H1 (cell line): ENCODE measurements at regions not wholly inside any gene's neighbourhood (a gene's known extent, or its start where the extent isn't known, plus 50 kb on each side); places are given as distances from the start of the nearest gene placed in this dataset.

ENCODE experiments used
- CTCF ChIA-PET: fragments of 300-600 bp; sonication (Branson Sonifier 250); formaldehyde crosslinking; loops from one replicate; lab custom pipeline; 2021; ENCODE audit not compliant: partially characterized antibody; lab: Charles Lee
- POLR2A ChIA-PET: fragments of 300-600 bp; sonication (Branson Sonifier 250); formaldehyde crosslinking; loops from one replicate; lab custom pipeline; 2021; ENCODE audit warnings: inconsistent platforms; ENCODE audit not compliant: partially characterized antibody; lab: Charles Lee
- DNase-seq, 2 experiments: peaks; one replicate each; pipeline versions ENCODE4 v3.0.0 to v3.0.0-alpha.2; 2010 to 2022; ENCODE audit warnings: low spot score in 2 of 2, low read depth in 1 of 2, mixed read lengths in 1 of 2
- FAIRE-seq: peaks from 2 replicates; lab custom pipeline; 2011; peaks lifted over from hg19 to GRCh38; lab: Jason Lieb, UNC
- H2AFZ ChIP-seq: 2 replicates; pipeline ENCODE4 v1.8.1; 2012; ENCODE audit warnings: low read length, inconsistent platforms
- H2AK5ac ChIP-seq: 2 replicates; pipeline ENCODE4 v1.6.1; 2013; ENCODE audit warnings: low read depth, low read length
- H2BK120ac ChIP-seq: replicated peaks from 2 replicates; pipeline ENCODE3; 2013; ENCODE audit warnings: low read depth, low read length, inconsistent platforms
- H2BK12ac ChIP-seq: 2 replicates; pipeline ENCODE4 v1.6.1; 2013; ENCODE audit warnings: low read depth, low read length
- H2BK15ac ChIP-seq: 2 replicates; pipeline ENCODE4 v1.6.1; 2013; ENCODE audit warnings: low read length
- H2BK20ac ChIP-seq: 2 replicates; pipeline ENCODE4 v1.6.1; 2013; ENCODE audit warnings: low read length
- H2BK5ac ChIP-seq: 2 replicates; pipeline ENCODE4 v1.6.1; 2013; ENCODE audit warnings: low read depth, low read length
- H3K14ac ChIP-seq: 2 replicates; pipeline ENCODE4 v1.6.1; 2013; ENCODE audit warnings: inconsistent platforms; ENCODE audit not compliant: insufficient read length
- H3K18ac ChIP-seq: 2 replicates; pipeline ENCODE4 v1.6.1; 2013; ENCODE audit warnings: low read length; ENCODE audit errors: extremely low read depth
- H3K23ac ChIP-seq: 2 replicates; pipeline ENCODE4 v1.6.1; 2013; ENCODE audit warnings: inconsistent platforms; ENCODE audit not compliant: insufficient read length
- H3K23me2 ChIP-seq: 2 replicates; pipeline ENCODE4 v1.6.1; 2013; ENCODE audit warnings: low read depth, low read length
- H3K27ac ChIP-seq: 2 replicates; pipeline ENCODE4 v1.6.1; 2011; ENCODE audit warnings: low read depth, low read length, inconsistent platforms
- H3K27me3 ChIP-seq, 4 experiments: replicated peaks in 1 of 4; 1 replicate in 1 of 4; 2 replicates in 3 of 4; pipeline versions ENCODE4 v1.6.1 to v1.8.1; 2011 to 2013; ENCODE audit warnings: low read length in 3 of 4, mild to moderate bottlenecking in 3 of 4, inconsistent platforms in 2 of 4, mixed read lengths in 2 of 4, moderate library complexity in 1 of 4; ENCODE audit not compliant: control insufficient read depth in 3 of 4, insufficient read depth in 3 of 4; ENCODE audit errors: extremely low read depth in 1 of 4
- H3K36me3 ChIP-seq, 4 experiments: 2 replicates each; pipeline versions ENCODE4 v1.6.1 to v1.8.1; 2011 to 2013; ENCODE audit warnings: mild to moderate bottlenecking in 4 of 4, low read length in 3 of 4, moderate library complexity in 2 of 4, control low read depth in 1 of 4, inconsistent platforms in 1 of 4; ENCODE audit not compliant: insufficient read depth in 4 of 4, control insufficient read depth in 2 of 4
- H3K4ac ChIP-seq: replicated peaks from 2 replicates; pipeline ENCODE3; 2013; ENCODE audit warnings: low read length, low read depth, mixed read lengths, inconsistent platforms; ENCODE audit not compliant: insufficient read length
- H3K4me1 ChIP-seq, 4 experiments: replicated peaks in 1 of 4; 1 replicate in 1 of 4; 2 replicates in 3 of 4; pipeline versions ENCODE4 v1.6.1 to v1.8.1; 2011 to 2013; ENCODE audit warnings: low read length in 3 of 4, inconsistent platforms in 2 of 4, mixed read lengths in 1 of 4; ENCODE audit not compliant: insufficient read depth in 4 of 4, control insufficient read depth in 3 of 4
- H3K4me2 ChIP-seq, 2 experiments: 2 replicates each; pipeline versions ENCODE4 v1.6.1 to v1.8.1; 2011 to 2013; ENCODE audit warnings: low read depth in 2 of 2, low read length in 2 of 2, control low read depth in 1 of 2, inconsistent platforms in 1 of 2, mild to moderate bottlenecking in 1 of 2; ENCODE audit not compliant: insufficient read depth in 1 of 2
- H3K4me3 ChIP-seq, 4 experiments: fragments of 200-600, 300-600 bp in 1 of 4; sonication (generic), shearing (Covaris generic), sonication (Bioruptor Twin) in 1 of 4; 2 replicates each; pipeline versions ENCODE4 v1.5.1 to v1.8.1; 2011 to 2016; ENCODE audit warnings: low read length in 4 of 4, low read depth in 3 of 4, control low read depth in 2 of 4, inconsistent platforms in 2 of 4, mild to moderate bottlenecking in 2 of 4, mixed read lengths in 1 of 4, moderate library complexity in 1 of 4; ENCODE audit not compliant: insufficient read depth in 2 of 4; ENCODE audit errors: extremely low read depth in 1 of 4
- H3K56ac ChIP-seq: replicated peaks from 2 replicates; pipeline ENCODE3; 2013; ENCODE audit warnings: low read depth, mild to moderate bottlenecking, mixed read lengths, low read length, inconsistent platforms; ENCODE audit not compliant: insufficient read length
- H3K79me1 ChIP-seq: 2 replicates; pipeline ENCODE4 v1.6.1; 2013; ENCODE audit warnings: low read depth, low read length, control low read depth
- H3K79me2 ChIP-seq, 2 experiments: 2 replicates each; pipeline versions ENCODE4 v1.6.1 to v1.8.1; 2012 to 2013; ENCODE audit warnings: low read length in 2 of 2, mild to moderate bottlenecking in 2 of 2, inconsistent platforms in 1 of 2; ENCODE audit not compliant: insufficient read depth in 2 of 2, control insufficient read depth in 1 of 2
- H3K9ac ChIP-seq, 4 experiments: replicated peaks in 1 of 4; 1 replicate in 1 of 4; 2 replicates in 3 of 4; pipeline versions ENCODE4 v1.6.1 to v1.8.1; 2011 to 2013; ENCODE audit warnings: low read depth in 3 of 4, low read length in 3 of 4, control low read depth in 2 of 4, mild to moderate bottlenecking in 2 of 4, moderate library complexity in 2 of 4, inconsistent platforms in 1 of 4; ENCODE audit errors: extremely low read depth in 1 of 4
- H3K9me3 ChIP-seq, 2 experiments: 2 replicates each; pipeline versions ENCODE4 v1.6.1 to v1.8.1; 2012 to 2013; ENCODE audit warnings: mild to moderate bottlenecking in 2 of 2, moderate library complexity in 2 of 2, control low read depth in 1 of 2, inconsistent platforms in 1 of 2, low read depth in 1 of 2, low read length in 1 of 2, mixed read lengths in 1 of 2; ENCODE audit not compliant: insufficient read depth in 2 of 2
- H4K20me1 ChIP-seq, 2 experiments: replicated peaks in 1 of 2; 2 replicates each; pipeline versions ENCODE3 to v1.8.1; 2011 to 2013; ENCODE audit warnings: inconsistent platforms in 2 of 2, low read length in 2 of 2, mild to moderate bottlenecking in 1 of 2; ENCODE audit not compliant: insufficient read depth in 2 of 2, control insufficient read depth in 1 of 2
- H4K5ac ChIP-seq: 2 replicates; pipeline ENCODE4 v1.6.1; 2013; ENCODE audit warnings: low read length, low read depth, mixed read lengths, inconsistent platforms; ENCODE audit not compliant: insufficient read length
- H4K8ac ChIP-seq: 2 replicates; pipeline ENCODE4 v1.8.0; 2013; ENCODE audit warnings: mild to moderate bottlenecking, moderate library complexity, low read length, inconsistent platforms; ENCODE audit not compliant: insufficient read depth; ENCODE audit errors: extremely low read depth
- H4K91ac ChIP-seq: replicated peaks from 2 replicates; pipeline ENCODE3; 2013; ENCODE audit warnings: low read length, mixed read lengths, inconsistent platforms; ENCODE audit not compliant: insufficient read length
- ASH2L ChIP-seq: fragments of 200-600, 300-600 bp; sonication (generic); IDR thresholded peaks from one replicate; pipeline ENCODE4 v1.7.1; 2017; ENCODE audit warnings: low read length
- CTBP2 ChIP-seq: IDR thresholded peaks from 2 replicates; pipeline ENCODE4 v1.7.0; 2011; ENCODE audit warnings: borderline replicate concordance, mild to moderate bottlenecking, moderate library complexity, mixed read lengths, low read length; ENCODE audit not compliant: insufficient read depth, insufficient read length
- GABPA ChIP-seq: IDR thresholded peaks from 2 replicates; pipeline ENCODE4 v1.6.1; 2011; ENCODE audit warnings: mild to moderate bottlenecking, low read length, moderate library complexity, borderline replicate concordance; ENCODE audit not compliant: insufficient read depth
- TBP ChIP-seq: IDR thresholded peaks from 2 replicates; pipeline ENCODE4 v1.6.1; 2011; ENCODE audit warnings: low read depth, low read length, improper control_type of control experiment
- WGBS, 2 experiments: shearing (Covaris generic) in 1 of 2; methylation state at CpG; one replicate each; pipeline versions ENCODE4 v1.1.6 to v1.1.7; 2013 to 2015; ENCODE audit warnings: low lambda C conversion rate in 2 of 2, mixed read lengths in 2 of 2, inconsistent platforms in 1 of 2, low coverage in 1 of 2, missing lambda C conversion rate in 1 of 2; ENCODE audit not compliant: insufficient replicate concordance in 2 of 2, insufficient coverage in 1 of 2, insufficient read length in 1 of 2; ENCODE audit errors: extremely low coverage in 1 of 2, missing lambda C conversion rate in 1 of 2; 5-methylcytosine and 5-hydroxymethylcytosine counted together

- H3K4me3 ChIP-seq: no peak overlapping the region
- no peaks in the 10 kb centered on the region for H3K79me2 ChIP-seq
- H3K4ac ChIP-seq: no peak overlapping the region
- no peak overlapping the region for H3K27ac ChIP-seq
- H3K23me2 ChIP-seq: no peaks in the 10 kb centered on the region
- no peak overlapping the region for H3K9ac ChIP-seq
- H3K36me3 ChIP-seq: no peaks in the 10 kb centered on the region
- CTCF ChIA-PET: interaction anchor here (0.6 kb wide), 1 partner anchor 722 kb away, joined by 5 read pairs; no protein-coding TSS in a partner anchor
- no peak overlapping the region for H2AFZ ChIP-seq
- no peaks in the 10 kb centered on the region for H3K4me1 ChIP-seq
- no peak overlapping the region for H4K5ac ChIP-seq
- H3K9me3 ChIP-seq: no peaks in the 10 kb centered on the region
- H3K27me3 ChIP-seq: no peaks in the 10 kb centered on the region
- no peak overlapping the region for H3K14ac ChIP-seq
- no peak overlapping the region for H4K91ac ChIP-seq
- H2AK5ac ChIP-seq: no peak overlapping the region
- H3K23ac ChIP-seq: no peak overlapping the region
- no peak for TF ChIP-seq TBP
- no peak for TF ChIP-seq CTBP2
- TF ChIP-seq GABPA: no peak
- no peak for TF ChIP-seq ASH2L
- H2BK15ac ChIP-seq: no peak overlapping the region
- no peak overlapping the region for H2BK12ac ChIP-seq
- DNase-seq (no peak), FAIRE-seq (no peak)
- no peaks in the 10 kb centered on the region for H4K20me1 ChIP-seq
- H2BK20ac ChIP-seq: no peak overlapping the region
- H3K56ac ChIP-seq: no peak overlapping the region
- no peaks in the 10 kb centered on the region for H3K79me1 ChIP-seq
- no peak overlapping the region for H2BK120ac ChIP-seq
- no peak overlapping the region for H4K8ac ChIP-seq
- no peak overlapping the region for H3K4me2 ChIP-seq
- WGBS, 2 experiments: 91% methylated on average over 1 of the region's 1 CpG; no CpG with 5 or more reads in 1 of the 2 experiments
- POLR2A ChIA-PET: no interaction called here
- no peak overlapping the region for H2BK5ac ChIP-seq
- no peak overlapping the region for H3K18ac ChIP-seq
These were observed 115.6 kb upstream of the AGTR1 start for GRCh38 chr3:148582126-148582525.
